ENCODE measurements at regions not wholly inside any gene's neighbourhood (a gene's known extent, or its start where the extent isn't known, plus 50 kb on each side); places are given as distances from the start of the nearest gene placed in this dataset.

DNA sequence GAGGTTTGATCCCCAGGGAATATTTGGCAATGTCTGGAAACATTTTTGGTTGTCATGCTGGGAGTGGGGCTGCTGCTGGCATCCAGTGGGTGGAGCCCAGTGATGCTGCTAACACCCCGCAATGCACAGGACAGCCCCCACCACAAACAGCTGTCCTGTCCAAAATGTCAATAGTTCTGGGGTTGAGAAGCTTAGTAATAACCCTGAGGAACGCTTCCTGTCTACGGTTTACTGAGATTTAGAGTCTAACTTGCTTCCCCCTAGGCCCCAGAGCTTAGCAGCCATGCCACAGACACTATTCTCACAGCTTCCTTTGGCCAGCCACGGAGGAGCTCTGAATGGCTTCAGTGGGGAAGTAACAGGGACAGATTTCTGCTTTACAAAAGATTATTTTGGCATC is 66.5 kb downstream of the MSX2 start:
- TF ChIP-seq, protein P1, sequence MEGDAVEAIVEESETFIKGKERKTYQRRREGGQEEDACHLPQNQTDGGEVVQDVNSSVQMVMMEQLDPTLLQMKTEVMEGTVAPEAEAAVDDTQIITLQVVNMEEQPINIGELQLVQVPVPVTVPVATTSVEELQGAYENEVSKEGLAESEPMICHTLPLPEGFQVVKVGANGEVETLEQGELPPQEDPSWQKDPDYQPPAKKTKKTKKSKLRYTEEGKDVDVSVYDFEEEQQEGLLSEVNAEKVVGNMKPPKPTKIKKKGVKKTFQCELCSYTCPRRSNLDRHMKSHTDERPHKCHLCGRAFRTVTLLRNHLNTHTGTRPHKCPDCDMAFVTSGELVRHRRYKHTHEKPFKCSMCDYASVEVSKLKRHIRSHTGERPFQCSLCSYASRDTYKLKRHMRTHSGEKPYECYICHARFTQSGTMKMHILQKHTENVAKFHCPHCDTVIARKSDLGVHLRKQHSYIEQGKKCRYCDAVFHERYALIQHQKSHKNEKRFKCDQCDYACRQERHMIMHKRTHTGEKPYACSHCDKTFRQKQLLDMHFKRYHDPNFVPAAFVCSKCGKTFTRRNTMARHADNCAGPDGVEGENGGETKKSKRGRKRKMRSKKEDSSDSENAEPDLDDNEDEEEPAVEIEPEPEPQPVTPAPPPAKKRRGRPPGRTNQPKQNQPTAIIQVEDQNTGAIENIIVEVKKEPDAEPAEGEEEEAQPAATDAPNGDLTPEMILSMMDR (IDR thresholded peaks at IDR 0.05): no peak
- TF ChIP-seq POLR2A (IDR thresholded peaks at IDR 0.05): no peak

Measured in lower leg skin (tissue), 3 donors.